Fibroblast of lung (primary cell): ENCODE measurements at regions not wholly inside any gene's neighbourhood (a gene's known extent, or its start where the extent isn't known, plus 50 kb on each side); places are given as distances from the start of the nearest gene placed in this dataset.

Experiments used
- EZH2 ChIP-seq: IDR thresholded peaks from 2 replicates; pipeline ENCODE4 v1.5.1; 2012; ENCODE audit warnings: low read length, control low read depth, mild to moderate bottlenecking; ENCODE audit errors: missing control alignments
- TF ChIP-seq, protein P1 (sequence below), 2 donors: IDR thresholded peaks in 1 of 2; conservative IDR thresholded peaks in 1 of 2; 1 replicate in 1 of 2; 2 replicates in 1 of 2; pipeline ENCODE4 v1.5.1; 2011 to 2012; ENCODE audit warnings: low read length in 2 of 2, control low read depth in 1 of 2, inconsistent platforms in 1 of 2, low read depth in 1 of 2, mild to moderate bottlenecking in 1 of 2

DNA sequence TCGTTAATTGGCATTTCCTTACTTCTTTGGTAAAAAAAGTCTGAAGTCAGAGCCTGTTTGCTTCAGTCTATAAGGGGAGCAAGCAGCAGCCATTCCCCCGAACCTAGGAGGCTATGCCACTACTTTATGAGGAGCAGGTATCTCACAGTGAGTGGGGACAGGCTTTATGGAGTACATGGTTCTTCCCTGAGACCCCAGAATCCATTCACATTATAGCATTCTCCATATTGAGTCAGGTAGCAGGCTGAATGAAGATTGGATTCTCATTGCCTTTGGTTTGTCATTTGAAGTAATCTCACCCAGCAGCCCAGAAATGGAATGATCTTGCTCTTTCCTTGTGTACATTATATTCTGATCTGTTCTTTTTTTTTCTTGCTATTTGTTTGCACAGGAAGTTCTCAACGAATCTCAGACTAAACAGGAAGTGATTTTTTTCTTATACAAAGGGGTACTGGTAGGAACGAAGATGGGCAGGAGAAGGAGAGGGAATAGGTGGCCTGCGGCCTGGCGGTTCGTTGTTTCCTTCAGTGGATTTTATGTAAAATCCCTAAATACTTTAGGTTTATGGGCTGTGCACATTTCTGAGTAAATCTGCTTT, 74.4 kb downstream of the ARHGAP35 start:
- no peak for TF ChIP-seq EZH2
- TF ChIP-seq, protein P1, sequence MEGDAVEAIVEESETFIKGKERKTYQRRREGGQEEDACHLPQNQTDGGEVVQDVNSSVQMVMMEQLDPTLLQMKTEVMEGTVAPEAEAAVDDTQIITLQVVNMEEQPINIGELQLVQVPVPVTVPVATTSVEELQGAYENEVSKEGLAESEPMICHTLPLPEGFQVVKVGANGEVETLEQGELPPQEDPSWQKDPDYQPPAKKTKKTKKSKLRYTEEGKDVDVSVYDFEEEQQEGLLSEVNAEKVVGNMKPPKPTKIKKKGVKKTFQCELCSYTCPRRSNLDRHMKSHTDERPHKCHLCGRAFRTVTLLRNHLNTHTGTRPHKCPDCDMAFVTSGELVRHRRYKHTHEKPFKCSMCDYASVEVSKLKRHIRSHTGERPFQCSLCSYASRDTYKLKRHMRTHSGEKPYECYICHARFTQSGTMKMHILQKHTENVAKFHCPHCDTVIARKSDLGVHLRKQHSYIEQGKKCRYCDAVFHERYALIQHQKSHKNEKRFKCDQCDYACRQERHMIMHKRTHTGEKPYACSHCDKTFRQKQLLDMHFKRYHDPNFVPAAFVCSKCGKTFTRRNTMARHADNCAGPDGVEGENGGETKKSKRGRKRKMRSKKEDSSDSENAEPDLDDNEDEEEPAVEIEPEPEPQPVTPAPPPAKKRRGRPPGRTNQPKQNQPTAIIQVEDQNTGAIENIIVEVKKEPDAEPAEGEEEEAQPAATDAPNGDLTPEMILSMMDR (conservative IDR thresholded peaks at IDR 0.05 in 1 of 2, IDR thresholded peaks at IDR 0.05 in 1 of 2; ENCODE audit: low read depth in 1 of 2, low read length in 2 of 2) = no peak
